BE2C (cell line): ENCODE measurements at regions not wholly inside any gene's neighbourhood (a gene's known extent, or its start where the extent isn't known, plus 50 kb on each side); places are given as distances from the start of the nearest gene placed in this dataset.

ENCODE experiments used
- DNase-seq: peaks from one replicate; pipeline ENCODE4 v3.0.0-alpha.2; 2020
- H3K27me3 ChIP-seq: fragments of 250-450 bp; sonication (Bioruptor Pico); 2 replicates; pipeline ENCODE4 v1.5.1; 2020; ENCODE audit warnings: mild to moderate bottlenecking
- H3K36me3 ChIP-seq: fragments of 250-450 bp; sonication (Bioruptor Pico); 2 replicates; pipeline ENCODE4 v1.5.1; 2020; ENCODE audit warnings: mild to moderate bottlenecking
- H3K4me1 ChIP-seq: fragments of 250-450 bp; sonication (Bioruptor Pico); 2 replicates; pipeline ENCODE4 v1.5.1; 2020
- H3K4me3 ChIP-seq: 2 replicates; pipeline ENCODE4 v1.5.1; 2011; ENCODE audit warnings: low read depth, low read length
- H3K9me3 ChIP-seq: fragments of 250-450 bp; sonication (Bioruptor Pico); 2 replicates; pipeline ENCODE4 v1.5.1; 2020
- TF ChIP-seq, protein P1 (sequence below): IDR thresholded peaks from 2 replicates; pipeline ENCODE4 v1.5.1; 2012; ENCODE audit warnings: mild to moderate bottlenecking, low read depth, low read length

- H3K27me3 ChIP-seq = no peaks in the 10 kb centered on the region
- TF ChIP-seq, protein P1, sequence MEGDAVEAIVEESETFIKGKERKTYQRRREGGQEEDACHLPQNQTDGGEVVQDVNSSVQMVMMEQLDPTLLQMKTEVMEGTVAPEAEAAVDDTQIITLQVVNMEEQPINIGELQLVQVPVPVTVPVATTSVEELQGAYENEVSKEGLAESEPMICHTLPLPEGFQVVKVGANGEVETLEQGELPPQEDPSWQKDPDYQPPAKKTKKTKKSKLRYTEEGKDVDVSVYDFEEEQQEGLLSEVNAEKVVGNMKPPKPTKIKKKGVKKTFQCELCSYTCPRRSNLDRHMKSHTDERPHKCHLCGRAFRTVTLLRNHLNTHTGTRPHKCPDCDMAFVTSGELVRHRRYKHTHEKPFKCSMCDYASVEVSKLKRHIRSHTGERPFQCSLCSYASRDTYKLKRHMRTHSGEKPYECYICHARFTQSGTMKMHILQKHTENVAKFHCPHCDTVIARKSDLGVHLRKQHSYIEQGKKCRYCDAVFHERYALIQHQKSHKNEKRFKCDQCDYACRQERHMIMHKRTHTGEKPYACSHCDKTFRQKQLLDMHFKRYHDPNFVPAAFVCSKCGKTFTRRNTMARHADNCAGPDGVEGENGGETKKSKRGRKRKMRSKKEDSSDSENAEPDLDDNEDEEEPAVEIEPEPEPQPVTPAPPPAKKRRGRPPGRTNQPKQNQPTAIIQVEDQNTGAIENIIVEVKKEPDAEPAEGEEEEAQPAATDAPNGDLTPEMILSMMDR = no peak
- no peaks in the 10 kb centered on the region for H3K4me1 ChIP-seq
- no peaks in the 10 kb centered on the region for H3K36me3 ChIP-seq
- no peaks in the 10 kb centered on the region for H3K9me3 ChIP-seq
- DNase-seq = no peak
- H3K4me3 ChIP-seq = no peak overlapping the region
These were observed 90.9 kb upstream of the ZNF507 start for GRCh38 chr19:32254509-32254890.

GRCh38 chr19:32255536-32256295, 89.7 kb upstream of the ZNF507 start:
- DNase-seq = no peak
- no peaks in the 10 kb centered on the region for H3K36me3 ChIP-seq
- no peak overlapping the region for H3K4me3 ChIP-seq

DNA sequence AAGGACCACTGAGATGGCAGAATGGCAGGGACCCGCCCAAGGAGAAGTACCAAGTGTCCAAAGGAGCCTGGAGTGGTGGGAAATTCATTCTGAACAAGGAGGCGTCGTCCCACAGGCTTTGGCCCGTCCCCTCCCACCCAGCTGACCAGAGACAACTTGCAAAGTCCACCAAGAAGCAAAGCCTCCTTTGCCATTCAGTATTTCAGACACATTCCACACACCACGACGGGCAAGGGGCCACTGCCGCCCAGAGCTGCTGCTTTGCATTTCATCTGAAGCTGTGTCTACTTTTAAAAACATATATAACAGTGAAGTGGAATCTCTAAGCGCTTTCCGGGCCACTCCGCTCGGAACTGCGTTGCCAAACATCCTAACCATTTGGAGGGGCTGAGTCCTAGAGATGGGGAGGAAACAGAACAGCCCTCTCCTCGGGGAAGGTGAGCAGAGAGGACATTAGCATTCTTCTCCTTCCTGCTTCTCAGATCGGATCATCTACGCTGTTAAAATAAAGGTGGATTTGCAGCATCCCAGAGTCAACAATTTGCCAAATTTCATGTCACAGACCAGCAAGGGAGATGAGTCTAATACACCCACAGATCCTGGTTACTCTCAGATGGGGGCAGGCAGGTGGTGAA, 89.0 kb upstream of the ZNF507 start:
- no peak for DNase-seq
- Histone ChIP-seq H3K4me3 (no peak overlapping the region), H3K9me3 (no peaks in the 10 kb centered on the region), H3K4me1 (no peaks in the 10 kb centered on the region), H3K36me3 (no peaks in the 10 kb centered on the region), H3K27me3 (no peaks in the 10 kb centered on the region)
- TF ChIP-seq, protein P1 = no peak

More at GRCh38 chr19:32255536-32256295, 89.7 kb upstream of the ZNF507 start:
- H3K9me3 ChIP-seq = no peaks in the 10 kb centered on the region
- H3K4me1 ChIP-seq = no peaks in the 10 kb centered on the region
- no peaks in the 10 kb centered on the region for H3K27me3 ChIP-seq
- TF ChIP-seq, protein P1 = no peak

- no peaks in the 10 kb centered on the region for H3K36me3 ChIP-seq
- H3K27me3 ChIP-seq = peaks cover 1% of the 10 kb centered on the region; the same call in 1 of the 2 replicates
- no peaks in the 10 kb centered on the region for H3K4me1 ChIP-seq
- TF ChIP-seq, protein P1 = no peak
- H3K4me3 ChIP-seq = no peak overlapping the region
- DNase-seq = no peak
- H3K9me3 ChIP-seq = no peaks in the 10 kb centered on the region
These were observed 87.9 kb upstream of the ZNF507 start for GRCh38 chr19:32257326-32258073.

DNA sequence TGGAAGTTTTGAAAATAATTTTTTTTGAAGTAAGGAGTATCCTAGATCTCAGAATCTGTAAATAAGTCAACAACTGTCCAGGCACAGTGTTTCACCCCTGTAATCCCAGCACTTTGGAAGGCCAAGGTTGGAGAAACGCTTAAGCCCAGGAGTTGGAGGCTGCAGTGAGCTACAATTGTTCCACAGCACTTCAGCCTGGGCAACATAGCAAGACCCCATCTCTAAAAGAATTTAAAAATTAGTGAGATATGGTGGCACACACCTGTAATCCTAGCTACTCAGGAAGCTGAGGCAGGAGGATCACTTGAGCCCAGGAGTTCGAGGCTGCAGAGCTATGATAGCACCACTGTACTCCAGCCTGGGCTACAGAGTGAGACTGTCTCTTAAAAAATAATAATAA, 87.2 kb upstream of the ZNF507 start:
- DNase-seq = no peak
- Histone ChIP-seq H3K27me3 (peaks cover 3% of the 10 kb centered on the region; the same call in 1 of the 2 replicates), H3K9me3 (no peaks in the 10 kb centered on the region), H3K36me3 (no peaks in the 10 kb centered on the region), H3K4me3 (no peak overlapping the region), H3K4me1 (no peaks in the 10 kb centered on the region)
- TF ChIP-seq, protein P1 = no peak
